ENCODE measurements at regions not wholly inside any gene's neighbourhood (a gene's known extent, or its start where the extent isn't known, plus 50 kb on each side); places are given as distances from the start of the nearest gene placed in this dataset.

DNA sequence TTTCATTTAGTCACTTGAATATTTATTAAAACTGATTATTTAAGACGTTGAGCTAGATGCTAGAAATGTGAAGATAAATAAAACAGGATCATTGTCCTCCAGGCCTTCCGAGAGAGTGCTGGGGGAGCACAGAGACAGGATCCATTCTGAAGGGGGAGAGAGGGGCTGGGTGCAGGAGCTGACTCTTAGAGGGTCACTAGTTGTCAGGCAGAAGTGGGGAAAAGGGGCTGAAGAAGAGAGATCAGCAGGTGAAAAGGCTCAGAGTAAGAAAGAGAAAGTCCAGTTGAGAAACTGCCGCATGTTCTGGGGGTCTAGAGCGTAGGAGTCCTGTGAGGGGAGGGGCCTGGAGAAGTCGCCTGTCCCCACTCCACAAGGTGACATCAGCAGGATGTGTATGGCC lies 206.2 kb upstream of the SNX19 start:
- DNase-seq (ENCODE audit: extremely low read depth, low read depth): no peak
- TF ChIP-seq, protein P1, sequence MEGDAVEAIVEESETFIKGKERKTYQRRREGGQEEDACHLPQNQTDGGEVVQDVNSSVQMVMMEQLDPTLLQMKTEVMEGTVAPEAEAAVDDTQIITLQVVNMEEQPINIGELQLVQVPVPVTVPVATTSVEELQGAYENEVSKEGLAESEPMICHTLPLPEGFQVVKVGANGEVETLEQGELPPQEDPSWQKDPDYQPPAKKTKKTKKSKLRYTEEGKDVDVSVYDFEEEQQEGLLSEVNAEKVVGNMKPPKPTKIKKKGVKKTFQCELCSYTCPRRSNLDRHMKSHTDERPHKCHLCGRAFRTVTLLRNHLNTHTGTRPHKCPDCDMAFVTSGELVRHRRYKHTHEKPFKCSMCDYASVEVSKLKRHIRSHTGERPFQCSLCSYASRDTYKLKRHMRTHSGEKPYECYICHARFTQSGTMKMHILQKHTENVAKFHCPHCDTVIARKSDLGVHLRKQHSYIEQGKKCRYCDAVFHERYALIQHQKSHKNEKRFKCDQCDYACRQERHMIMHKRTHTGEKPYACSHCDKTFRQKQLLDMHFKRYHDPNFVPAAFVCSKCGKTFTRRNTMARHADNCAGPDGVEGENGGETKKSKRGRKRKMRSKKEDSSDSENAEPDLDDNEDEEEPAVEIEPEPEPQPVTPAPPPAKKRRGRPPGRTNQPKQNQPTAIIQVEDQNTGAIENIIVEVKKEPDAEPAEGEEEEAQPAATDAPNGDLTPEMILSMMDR (IDR thresholded peaks at IDR 0.05; ENCODE audit: low read depth, low read length, missing control alignments): no peak
- no peak overlapping the region for H3K4me3 ChIP-seq (replicated peaks; ENCODE audit: low read depth, low read length)

DNA sequence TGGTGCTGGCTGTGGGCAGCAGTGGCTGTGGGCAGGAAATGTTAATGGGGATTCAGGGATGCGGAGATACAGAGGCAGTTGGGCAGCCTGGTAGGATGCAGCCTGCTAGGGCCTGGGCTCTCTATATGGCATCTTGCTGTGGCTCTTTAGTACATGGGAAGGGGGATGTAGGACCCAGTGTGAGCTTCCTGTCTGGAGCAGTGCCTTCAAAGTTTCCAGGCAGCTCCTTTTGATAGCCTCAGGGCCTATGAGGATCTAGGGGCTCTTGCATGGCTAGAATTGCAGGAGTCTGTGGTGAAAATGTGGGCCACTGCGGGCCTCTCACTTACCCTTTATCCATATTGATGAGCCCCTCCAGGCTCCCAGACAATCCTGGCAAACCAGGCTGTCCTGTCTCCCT lies 213.2 kb upstream of the SNX19 start:
- no peak overlapping the region for H3K4me3 ChIP-seq (replicated peaks; ENCODE audit: low read depth, low read length)
- TF ChIP-seq, protein P1 (IDR thresholded peaks at IDR 0.05; ENCODE audit: low read depth, low read length, missing control alignments): no peak
- DNase-seq (ENCODE audit: extremely low read depth, low read depth): no peak

DNA sequence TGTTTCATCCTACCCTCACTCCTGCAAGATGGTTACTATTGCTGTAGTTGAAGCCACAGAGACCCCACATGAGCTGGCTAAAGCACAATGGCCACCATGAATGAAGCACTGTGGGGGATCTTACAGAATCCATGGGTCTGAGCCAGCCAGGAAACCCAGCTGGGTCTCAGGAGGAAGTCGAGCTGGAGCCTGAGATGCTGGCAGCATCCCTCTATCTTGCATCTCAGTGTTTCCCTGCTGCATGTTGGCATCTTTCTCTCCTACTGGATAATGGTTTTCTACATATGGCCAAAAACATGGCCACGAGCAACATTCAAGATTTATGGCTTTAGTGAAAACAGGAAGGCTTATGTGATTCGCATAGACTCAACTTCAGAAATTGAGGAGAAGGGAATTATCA lies 219.3 kb upstream of the SNX19 start:
- TF ChIP-seq, protein P1 (IDR thresholded peaks at IDR 0.05; ENCODE audit: low read depth, low read length, missing control alignments): no peak
- no peak for DNase-seq (ENCODE audit: extremely low read depth, low read depth)
- no peak overlapping the region for H3K4me3 ChIP-seq (replicated peaks; ENCODE audit: low read depth, low read length)

DNA sequence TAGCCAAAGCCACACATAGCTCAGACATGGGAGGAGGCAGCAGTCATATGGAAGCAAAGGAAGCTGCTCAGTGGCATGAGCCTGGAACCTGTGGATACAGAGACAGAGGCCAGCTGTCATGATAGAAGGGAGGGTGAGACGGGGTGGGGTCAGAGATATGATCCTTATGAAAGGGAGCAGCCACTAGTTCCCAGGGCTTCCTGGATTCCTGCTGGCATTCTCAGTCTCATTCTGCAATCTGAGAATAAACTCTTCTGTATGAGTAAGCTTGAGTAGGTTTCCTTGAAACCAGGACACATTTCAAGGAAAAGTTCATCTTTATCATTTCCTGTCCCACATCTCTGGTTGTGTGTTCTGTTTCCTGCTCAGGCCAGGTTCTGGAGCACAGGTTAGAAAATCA lies 220.2 kb upstream of the SNX19 start:
- TF ChIP-seq, protein P1 (IDR thresholded peaks at IDR 0.05; ENCODE audit: low read depth, low read length, missing control alignments): no peak
- DNase-seq (ENCODE audit: extremely low read depth, low read depth): no peak
- H3K4me3 ChIP-seq (replicated peaks; ENCODE audit: low read depth, low read length): no peak overlapping the region

DNA sequence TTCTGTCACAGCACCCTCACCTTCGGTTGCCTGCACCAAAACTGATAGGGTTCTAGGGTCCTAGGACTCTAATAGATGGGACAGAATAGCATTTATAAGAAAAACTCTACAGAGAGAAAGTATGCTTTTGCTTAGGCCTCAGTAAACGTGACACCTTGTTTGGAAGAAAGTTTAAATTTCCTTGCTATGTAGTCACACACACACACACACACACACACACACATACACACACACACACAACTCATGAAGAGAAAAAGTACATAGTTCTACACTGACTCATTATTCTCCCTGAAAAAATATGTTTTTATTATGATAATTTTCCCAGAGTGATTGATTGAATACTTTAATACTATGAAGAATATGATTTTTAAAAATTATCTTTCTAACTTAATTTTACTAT lies 220.8 kb upstream of the SNX19 start:
- no peak for DNase-seq (ENCODE audit: extremely low read depth, low read depth)
- TF ChIP-seq, protein P1 (IDR thresholded peaks at IDR 0.05; ENCODE audit: low read depth, low read length, missing control alignments): no peak
- no peak overlapping the region for H3K4me3 ChIP-seq (replicated peaks; ENCODE audit: low read depth, low read length)

DNA sequence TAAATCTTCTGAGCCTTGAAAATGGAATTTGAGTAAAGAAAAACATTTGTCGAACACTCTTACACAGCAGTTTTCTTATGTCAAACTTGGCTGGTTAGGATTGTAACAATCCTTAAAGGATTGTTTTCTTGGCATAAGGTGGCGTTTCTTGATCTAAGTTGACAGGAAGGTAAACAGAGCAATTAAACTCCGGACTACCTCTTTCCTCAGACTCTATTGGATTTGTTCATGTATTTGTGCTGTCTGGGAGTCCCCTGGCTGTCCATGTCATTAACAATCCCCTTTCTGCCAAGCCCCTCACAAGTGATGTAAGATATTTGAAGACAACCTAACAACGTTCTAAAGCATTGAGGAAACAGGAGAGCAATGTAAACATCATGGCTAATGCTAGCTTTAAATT lies 222.5 kb upstream of the SNX19 start:
- H3K4me3 ChIP-seq (replicated peaks; ENCODE audit: low read depth, low read length): no peak overlapping the region
- no peak for DNase-seq (ENCODE audit: extremely low read depth, low read depth)
- TF ChIP-seq, protein P1 (IDR thresholded peaks at IDR 0.05; ENCODE audit: low read depth, low read length, missing control alignments): no peak

DNA sequence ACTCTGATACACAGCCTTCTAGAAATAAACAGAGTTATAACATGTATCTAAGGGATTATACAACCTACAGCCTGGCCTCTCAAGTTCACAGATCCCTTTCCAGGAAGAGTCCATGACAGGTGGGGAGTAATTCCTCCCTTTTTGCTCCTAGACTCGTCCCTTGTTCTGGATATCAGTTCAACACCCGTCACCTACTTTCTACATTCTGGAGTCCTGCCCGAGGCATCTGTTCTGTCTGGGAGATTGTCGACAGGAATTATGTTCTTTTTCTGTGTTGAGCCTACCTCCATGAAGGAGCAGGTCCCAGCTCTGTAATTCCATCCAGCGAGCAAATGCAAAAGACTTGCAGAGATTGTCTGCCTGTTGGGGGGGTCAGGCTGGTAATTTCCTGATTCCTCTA lies 224.6 kb upstream of the NTM start:
- DNase-seq (ENCODE audit: extremely low read depth, low read depth): no peak
- no peak overlapping the region for H3K4me3 ChIP-seq (replicated peaks; ENCODE audit: low read depth, low read length)
- TF ChIP-seq, protein P1 (IDR thresholded peaks at IDR 0.05; ENCODE audit: low read depth, low read length, missing control alignments): no peak
